ENCODE measurements at regions not wholly inside any gene's neighbourhood (a gene's known extent, or its start where the extent isn't known, plus 50 kb on each side); places are given as distances from the start of the nearest gene placed in this dataset.

- Histone ChIP-seq H3K9me3 (replicated peaks in 1 of 3) (no peaks in the 10 kb centered on the region), H3K4me3 (no peak overlapping the region), H3K27ac (no peak overlapping the region), H3K4me1 (replicated peaks in 1 of 2) (no peaks in the 10 kb centered on the region), H3K36me3 (replicated peaks in 1 of 2) (no peaks in the 10 kb centered on the region), H3K27me3 (no peaks in the 10 kb centered on the region)
- no peak for TF ChIP-seq POLR2A (IDR thresholded peaks at IDR 0.05)
- no peak for TF ChIP-seq CTCF (IDR thresholded peaks at IDR 0.05)
- 45 to 56% (median 53%) methylated on average over 6 of the region's 6 CpGs for WGBS, 4 donors
- intact Hi-C loops (cut with DNase I): no loop called here
- DNase-seq: no peak
Observed at GRCh38 chr6:98547151-98547550, 287.2 kb upstream of the POU3F2 start.

- WGBS, 4 donors: 42 to 61% (median 50%) methylated on average over 5 of the region's 5 CpGs
- peak in 2 of 7 donors; percentile 19 to 83 for DNase-seq
- Histone ChIP-seq H3K4me3 (no peak overlapping the region), H3K36me3 (replicated peaks in 1 of 2) (no peaks in the 10 kb centered on the region), H3K9me3 (replicated peaks in 1 of 3) (no peaks in the 10 kb centered on the region), H3K27ac (no peak overlapping the region), H3K4me1 (replicated peaks in 1 of 2) (no peaks in the 10 kb centered on the region), H3K27me3 (no peaks in the 10 kb centered on the region)
- intact Hi-C loops (cut with DNase I): no loop called here
- TF ChIP-seq CTCF (IDR thresholded peaks at IDR 0.05): no peak
- no peak for TF ChIP-seq POLR2A (IDR thresholded peaks at IDR 0.05)
Observed at GRCh38 chr6:98547634-98548033, 286.7 kb upstream of the POU3F2 start.

- TF ChIP-seq CTCF (IDR thresholded peaks at IDR 0.05) (no peak), POLR2A (IDR thresholded peaks at IDR 0.05) (no peak)
- no peak for DNase-seq
- 32 to 61% (median 51%) methylated on average over 1 of the region's 1 CpG for WGBS, 4 donors
- no peak overlapping the region for H3K27ac ChIP-seq
- no peak overlapping the region for H3K4me3 ChIP-seq
- intact Hi-C loops (cut with DNase I): no loop called here
- H3K9me3 ChIP-seq (replicated peaks in 1 of 3): no peaks in the 10 kb centered on the region
- H3K36me3 ChIP-seq (replicated peaks in 1 of 2): no peaks in the 10 kb centered on the region
- no peaks in the 10 kb centered on the region for H3K27me3 ChIP-seq
- no peaks in the 10 kb centered on the region for H3K4me1 ChIP-seq (replicated peaks in 1 of 2)
Observed at GRCh38 chr6:98548301-98548700, 286.1 kb upstream of the POU3F2 start.

- WGBS, 4 donors: 65 to 77% (median 73%) methylated on average over 2 of the region's 2 CpGs
- H3K9me3 ChIP-seq (replicated peaks in 1 of 3): no peaks in the 10 kb centered on the region
- H3K27me3 ChIP-seq: no peaks in the 10 kb centered on the region
Observed at GRCh38 chr6:98560418-98560817, 274.0 kb upstream of the POU3F2 start.

More at GRCh38 chr6:98560418-98560817, 274.0 kb upstream of the POU3F2 start:
- DNase-seq: peak in 3 of 7 donors; percentile 9 to 59 (median 33)
- H3K4me3 ChIP-seq: no peak overlapping the region
- no peak for TF ChIP-seq POLR2A (IDR thresholded peaks at IDR 0.05)
- TF ChIP-seq CTCF (IDR thresholded peaks at IDR 0.05): no peak
- no peaks in the 10 kb centered on the region for H3K36me3 ChIP-seq (replicated peaks in 1 of 2)
- no peak overlapping the region for H3K27ac ChIP-seq
- intact Hi-C loops (cut with DNase I): no loop called here
- H3K4me1 ChIP-seq (replicated peaks in 1 of 2): no peaks in the 10 kb centered on the region
